ENCODE measurements at regions not wholly inside any gene's neighbourhood (a gene's known extent, or its start where the extent isn't known, plus 50 kb on each side); places are given as distances from the start of the nearest gene placed in this dataset.
"Not testable (repeated sequence)": the region's sequence is repeated elsewhere in the genome, so short reads cannot be mapped to it uniquely, and the experiment has no call there.

GRCh38 chr15:30841639-30842038, 62.1 kb upstream of the FAN1 start:
- TF ChIP-seq, protein P1, sequence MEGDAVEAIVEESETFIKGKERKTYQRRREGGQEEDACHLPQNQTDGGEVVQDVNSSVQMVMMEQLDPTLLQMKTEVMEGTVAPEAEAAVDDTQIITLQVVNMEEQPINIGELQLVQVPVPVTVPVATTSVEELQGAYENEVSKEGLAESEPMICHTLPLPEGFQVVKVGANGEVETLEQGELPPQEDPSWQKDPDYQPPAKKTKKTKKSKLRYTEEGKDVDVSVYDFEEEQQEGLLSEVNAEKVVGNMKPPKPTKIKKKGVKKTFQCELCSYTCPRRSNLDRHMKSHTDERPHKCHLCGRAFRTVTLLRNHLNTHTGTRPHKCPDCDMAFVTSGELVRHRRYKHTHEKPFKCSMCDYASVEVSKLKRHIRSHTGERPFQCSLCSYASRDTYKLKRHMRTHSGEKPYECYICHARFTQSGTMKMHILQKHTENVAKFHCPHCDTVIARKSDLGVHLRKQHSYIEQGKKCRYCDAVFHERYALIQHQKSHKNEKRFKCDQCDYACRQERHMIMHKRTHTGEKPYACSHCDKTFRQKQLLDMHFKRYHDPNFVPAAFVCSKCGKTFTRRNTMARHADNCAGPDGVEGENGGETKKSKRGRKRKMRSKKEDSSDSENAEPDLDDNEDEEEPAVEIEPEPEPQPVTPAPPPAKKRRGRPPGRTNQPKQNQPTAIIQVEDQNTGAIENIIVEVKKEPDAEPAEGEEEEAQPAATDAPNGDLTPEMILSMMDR (IDR thresholded peaks at IDR 0.05; ENCODE audit: insufficient read depth, low read depth, low read length), result not testable (repeated sequence)
- not testable (repeated sequence) for TF ChIP-seq EZH2 (IDR thresholded peaks at IDR 0.05; ENCODE audit: insufficient read depth, low read length)
